ENCODE measurements at regions not wholly inside any gene's neighbourhood (a gene's known extent, or its start where the extent isn't known, plus 50 kb on each side); places are given as distances from the start of the nearest gene placed in this dataset.

- no peak for DNase-seq
- Histone ChIP-seq H3K9me3 (ENCODE audit: control insufficient read depth, low read length) (no peaks in the 10 kb centered on the region), H3K27ac (ENCODE audit: insufficient read depth, low read length, poor library complexity, severe bottlenecking) (no peak overlapping the region), H3K27me3 (replicated peaks; ENCODE audit: control insufficient read depth, insufficient read depth, low read length, poor library complexity, severe bottlenecking) (no peaks in the 10 kb centered on the region), H3K36me3 (ENCODE audit: control insufficient read depth, insufficient read depth, low read length) (no peaks in the 10 kb centered on the region), H3K4me1 (ENCODE audit: control insufficient read depth, insufficient read depth, low read length, poor library complexity, severe bottlenecking) (no peaks in the 10 kb centered on the region), H3K4me3 (ENCODE audit: insufficient read depth, low read depth, low read length, poor library complexity, severe bottlenecking) (no peak overlapping the region)
These were observed 129.3 kb downstream of the LNPK start for GRCh38 chr2:175872721-175873120.

GRCh38 chr2:175872005-175872348 is 130.1 kb downstream of the LNPK start:
- no peaks in the 10 kb centered on the region for H3K27me3 ChIP-seq (replicated peaks; ENCODE audit: control insufficient read depth, insufficient read depth, low read length, poor library complexity, severe bottlenecking)
- H3K36me3 ChIP-seq (ENCODE audit: control insufficient read depth, insufficient read depth, low read length) = no peaks in the 10 kb centered on the region
- no peak overlapping the region for H3K4me3 ChIP-seq (ENCODE audit: insufficient read depth, low read depth, low read length, poor library complexity, severe bottlenecking)
- H3K9me3 ChIP-seq (ENCODE audit: control insufficient read depth, low read length) = no peaks in the 10 kb centered on the region
- DNase-seq = no peak
- H3K27ac ChIP-seq (ENCODE audit: insufficient read depth, low read length, poor library complexity, severe bottlenecking) = no peak overlapping the region
- H3K4me1 ChIP-seq (ENCODE audit: control insufficient read depth, insufficient read depth, low read length, poor library complexity, severe bottlenecking) = no peaks in the 10 kb centered on the region

- Histone ChIP-seq H3K27me3 (replicated peaks; ENCODE audit: control insufficient read depth, insufficient read depth, low read length, poor library complexity, severe bottlenecking) (no peaks in the 10 kb centered on the region), H3K27ac (ENCODE audit: insufficient read depth, low read length, poor library complexity, severe bottlenecking) (no peak overlapping the region), H3K36me3 (ENCODE audit: control insufficient read depth, insufficient read depth, low read length) (no peaks in the 10 kb centered on the region), H3K4me1 (ENCODE audit: control insufficient read depth, insufficient read depth, low read length, poor library complexity, severe bottlenecking) (no peaks in the 10 kb centered on the region), H3K4me3 (ENCODE audit: insufficient read depth, low read depth, low read length, poor library complexity, severe bottlenecking) (no peak overlapping the region), H3K9me3 (ENCODE audit: control insufficient read depth, low read length) (no peaks in the 10 kb centered on the region)
- DNase-seq = no peak
These were observed 130.6 kb downstream of the LNPK start for GRCh38 chr2:175871331-175872004.

GRCh38 chr2:175865716-175866115 is 136.4 kb downstream of the LNPK start:
- Histone ChIP-seq H3K36me3 (ENCODE audit: control insufficient read depth, insufficient read depth, low read length) (no peaks in the 10 kb centered on the region), H3K4me1 (ENCODE audit: control insufficient read depth, insufficient read depth, low read length, poor library complexity, severe bottlenecking) (no peaks in the 10 kb centered on the region), H3K27ac (ENCODE audit: insufficient read depth, low read length, poor library complexity, severe bottlenecking) (no peak overlapping the region), H3K9me3 (ENCODE audit: control insufficient read depth, low read length) (no peaks in the 10 kb centered on the region), H3K4me3 (ENCODE audit: insufficient read depth, low read depth, low read length, poor library complexity, severe bottlenecking) (no peak overlapping the region), H3K27me3 (replicated peaks; ENCODE audit: control insufficient read depth, insufficient read depth, low read length, poor library complexity, severe bottlenecking) (no peaks in the 10 kb centered on the region)
- no peak for DNase-seq

GRCh38 chr2:175864137-175864850 is 137.8 kb downstream of the LNPK start:
- H3K4me3 ChIP-seq (ENCODE audit: insufficient read depth, low read depth, low read length, poor library complexity, severe bottlenecking) = no peak overlapping the region
- DNase-seq = no peak

DNA sequence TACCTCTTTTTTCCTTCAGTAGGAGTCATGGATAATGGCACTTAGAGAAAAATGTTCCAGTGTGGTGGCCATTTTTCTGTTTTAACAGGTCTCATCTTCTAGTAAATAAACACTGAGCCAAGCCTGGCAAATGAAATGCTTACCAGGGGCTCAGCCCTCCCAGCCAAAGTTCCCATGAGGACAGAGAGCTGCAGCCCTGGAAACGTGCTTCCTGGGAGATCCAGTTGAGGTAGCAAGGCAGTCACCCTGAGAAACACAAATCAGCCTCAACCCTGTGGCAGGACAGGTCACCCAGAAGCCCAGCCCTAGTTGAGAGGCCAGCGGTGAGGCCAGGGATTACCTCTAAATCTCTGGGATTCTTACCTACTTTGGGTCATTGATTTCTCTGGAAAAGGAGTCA is 140.1 kb downstream of the LNPK start:
- Histone ChIP-seq H3K9me3 (ENCODE audit: control insufficient read depth, low read length) (no peaks in the 10 kb centered on the region), H3K4me1 (ENCODE audit: control insufficient read depth, insufficient read depth, low read length, poor library complexity, severe bottlenecking) (no peaks in the 10 kb centered on the region), H3K27ac (ENCODE audit: insufficient read depth, low read length, poor library complexity, severe bottlenecking) (no peak overlapping the region), H3K27me3 (replicated peaks; ENCODE audit: control insufficient read depth, insufficient read depth, low read length, poor library complexity, severe bottlenecking) (no peaks in the 10 kb centered on the region), H3K4me3 (ENCODE audit: insufficient read depth, low read depth, low read length, poor library complexity, severe bottlenecking) (no peak overlapping the region), H3K36me3 (ENCODE audit: control insufficient read depth, insufficient read depth, low read length) (no peaks in the 10 kb centered on the region)
- DNase-seq = no peak

More at GRCh38 chr2:175864137-175864850, 137.8 kb downstream of the LNPK start:
- no peaks in the 10 kb centered on the region for H3K36me3 ChIP-seq (ENCODE audit: control insufficient read depth, insufficient read depth, low read length)
- no peaks in the 10 kb centered on the region for H3K27me3 ChIP-seq (replicated peaks; ENCODE audit: control insufficient read depth, insufficient read depth, low read length, poor library complexity, severe bottlenecking)
- no peak overlapping the region for H3K27ac ChIP-seq (ENCODE audit: insufficient read depth, low read length, poor library complexity, severe bottlenecking)
- H3K9me3 ChIP-seq (ENCODE audit: control insufficient read depth, low read length) = no peaks in the 10 kb centered on the region
- H3K4me1 ChIP-seq (ENCODE audit: control insufficient read depth, insufficient read depth, low read length, poor library complexity, severe bottlenecking) = no peaks in the 10 kb centered on the region

GRCh38 chr2:175855794-175856453 is 146.1 kb downstream of the LNPK start:
- H3K4me3 ChIP-seq (ENCODE audit: insufficient read depth, low read depth, low read length, poor library complexity, severe bottlenecking) = no peak overlapping the region
- H3K9me3 ChIP-seq (ENCODE audit: control insufficient read depth, low read length) = no peaks in the 10 kb centered on the region
- no peak overlapping the region for H3K27ac ChIP-seq (ENCODE audit: insufficient read depth, low read length, poor library complexity, severe bottlenecking)
- H3K27me3 ChIP-seq (replicated peaks; ENCODE audit: control insufficient read depth, insufficient read depth, low read length, poor library complexity, severe bottlenecking) = no peaks in the 10 kb centered on the region
- H3K36me3 ChIP-seq (ENCODE audit: control insufficient read depth, insufficient read depth, low read length) = no peaks in the 10 kb centered on the region
- no peak for DNase-seq
- H3K4me1 ChIP-seq (ENCODE audit: control insufficient read depth, insufficient read depth, low read length, poor library complexity, severe bottlenecking) = no peaks in the 10 kb centered on the region

DNA sequence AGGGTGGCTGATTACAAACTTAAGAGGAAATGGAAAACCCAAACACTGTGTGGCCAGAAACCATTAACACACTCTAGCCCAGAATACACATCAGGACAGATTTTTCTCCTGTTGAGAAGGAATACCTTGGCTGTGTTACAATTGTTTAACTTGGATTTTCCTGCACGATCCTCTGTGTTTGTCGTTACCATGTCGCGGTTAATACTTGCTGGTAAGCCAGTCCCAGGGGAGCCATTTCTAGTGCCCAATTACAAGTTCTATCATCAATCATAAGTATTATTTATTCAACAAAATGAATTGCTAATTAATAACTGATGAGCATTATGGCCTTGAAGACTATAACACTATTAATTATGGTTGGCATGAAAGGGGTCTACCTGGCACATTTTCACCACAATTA is 146.8 kb downstream of the LNPK start:
- H3K36me3 ChIP-seq (ENCODE audit: control insufficient read depth, insufficient read depth, low read length) = no peaks in the 10 kb centered on the region
- H3K27ac ChIP-seq (ENCODE audit: insufficient read depth, low read length, poor library complexity, severe bottlenecking) = no peak overlapping the region
- no peaks in the 10 kb centered on the region for H3K4me1 ChIP-seq (ENCODE audit: control insufficient read depth, insufficient read depth, low read length, poor library complexity, severe bottlenecking)
- no peaks in the 10 kb centered on the region for H3K9me3 ChIP-seq (ENCODE audit: control insufficient read depth, low read length)
- DNase-seq = no peak
- H3K27me3 ChIP-seq (replicated peaks; ENCODE audit: control insufficient read depth, insufficient read depth, low read length, poor library complexity, severe bottlenecking) = no peaks in the 10 kb centered on the region
- H3K4me3 ChIP-seq (ENCODE audit: insufficient read depth, low read depth, low read length, poor library complexity, severe bottlenecking) = no peak overlapping the region

GRCh38 chr2:175854665-175855064 is 147.4 kb downstream of the LNPK start:
- Histone ChIP-seq H3K27ac (ENCODE audit: insufficient read depth, low read length, poor library complexity, severe bottlenecking) (no peak overlapping the region), H3K4me1 (ENCODE audit: control insufficient read depth, insufficient read depth, low read length, poor library complexity, severe bottlenecking) (no peaks in the 10 kb centered on the region), H3K4me3 (ENCODE audit: insufficient read depth, low read depth, low read length, poor library complexity, severe bottlenecking) (no peak overlapping the region), H3K36me3 (ENCODE audit: control insufficient read depth, insufficient read depth, low read length) (no peaks in the 10 kb centered on the region), H3K9me3 (ENCODE audit: control insufficient read depth, low read length) (no peaks in the 10 kb centered on the region), H3K27me3 (replicated peaks; ENCODE audit: control insufficient read depth, insufficient read depth, low read length, poor library complexity, severe bottlenecking) (no peaks in the 10 kb centered on the region)
- no peak for DNase-seq

GRCh38 chr2:175854129-175854528 is 147.9 kb downstream of the LNPK start:
- no peak for DNase-seq
- Histone ChIP-seq H3K27me3 (replicated peaks; ENCODE audit: control insufficient read depth, insufficient read depth, low read length, poor library complexity, severe bottlenecking) (no peaks in the 10 kb centered on the region), H3K36me3 (ENCODE audit: control insufficient read depth, insufficient read depth, low read length) (no peaks in the 10 kb centered on the region), H3K9me3 (ENCODE audit: control insufficient read depth, low read length) (no peaks in the 10 kb centered on the region), H3K4me1 (ENCODE audit: control insufficient read depth, insufficient read depth, low read length, poor library complexity, severe bottlenecking) (no peaks in the 10 kb centered on the region), H3K27ac (ENCODE audit: insufficient read depth, low read length, poor library complexity, severe bottlenecking) (no peak overlapping the region), H3K4me3 (ENCODE audit: insufficient read depth, low read depth, low read length, poor library complexity, severe bottlenecking) (no peak overlapping the region)
